Activated CD8-positive, alpha-beta T cell treated with anti-CD3 and anti-CD28 coated beads for 36 hours (primary cell): ENCODE measurements at regions not wholly inside any gene's neighbourhood (a gene's known extent, or its start where the extent isn't known, plus 50 kb on each side); places are given as distances from the start of the nearest gene placed in this dataset.

Experiments used
- ATAC-seq: fragments of 200-7000 bp; cut with Tn5 transposase; one replicate; pipeline ENCODE4 v1.10.0; 2021; ENCODE audit warnings: mild to moderate bottlenecking, moderate library complexity
- CTCF ChIA-PET: fragments of 350-600 bp; sonication (Branson Sonifier 250); formaldehyde crosslinking; loops from one replicate; lab custom pipeline; 2021; ENCODE audit warnings: antibody characterized with exemption; lab: Charles Lee
- POLR2A ChIA-PET: fragments of 350-600 bp; sonication (Branson Sonifier 250); formaldehyde crosslinking; loops from one replicate; lab custom pipeline; 2021; ENCODE audit warnings: antibody characterized with exemption; lab: Charles Lee
- DNase-seq: peaks from one replicate; pipeline ENCODE4 v3.0.0-alpha.2; 2020
- H3K27ac Mint-ChIP-seq: one replicate; pipeline ENCODE4 v1.8.0; 2021; ENCODE audit warnings: mild to moderate bottlenecking, mixed read lengths
- H3K27me3 Mint-ChIP-seq: one replicate; pipeline ENCODE4 v1.8.0; 2021; ENCODE audit warnings: mixed read lengths
- H3K36me3 Mint-ChIP-seq: one replicate; pipeline ENCODE4 v1.8.0; 2021; ENCODE audit warnings: low read depth, mixed read lengths
- H3K4me1 Mint-ChIP-seq: one replicate; pipeline ENCODE4 v1.8.0; 2021; ENCODE audit warnings: low read depth, mixed read lengths
- H3K4me3 Mint-ChIP-seq: one replicate; pipeline ENCODE4 v1.8.0; 2021; ENCODE audit warnings: mild to moderate bottlenecking, moderate library complexity, mixed read lengths
- H3K9me3 Mint-ChIP-seq: one replicate; pipeline ENCODE4 v1.8.0; 2021; ENCODE audit warnings: mixed read lengths
- CTCF ChIP-seq: fragments of 200-600 bp; IDR thresholded peaks from one replicate; pipeline ENCODE4 v1.8.0; 2022; ENCODE audit warnings: antibody characterized with exemption, mild to moderate bottlenecking
- intact Hi-C: fragments of 100-400 bp; cut with micrococcal nuclease; formaldehyde crosslinking; loops from one replicate; pipeline ENCODE4 v1.10.0; 2022

DNA sequence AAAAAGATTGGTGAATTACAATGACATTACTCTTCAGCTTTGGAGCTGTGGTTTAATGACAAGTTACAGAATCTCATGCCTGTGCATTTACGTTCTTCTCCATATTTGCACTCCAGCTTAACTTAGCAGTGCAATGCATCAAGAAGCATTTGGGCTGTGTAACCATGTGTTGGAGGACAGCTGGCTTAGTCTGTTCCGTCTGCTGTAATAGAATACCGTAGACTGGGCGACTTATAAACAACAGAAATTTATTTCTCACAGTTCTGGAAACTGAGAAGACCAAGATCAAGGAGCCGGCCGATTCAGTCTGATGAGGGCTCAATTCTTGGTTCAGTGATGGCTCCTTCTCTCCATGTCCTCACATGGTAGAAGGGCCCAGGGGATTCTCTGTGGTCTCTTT is 943.5 kb downstream of the BCL11B start:
- intact Hi-C loops: no loop called here
- DNase-seq (no peak), ATAC-seq (no peak)
- H3K36me3 Mint-ChIP-seq: no peaks in the 10 kb centered on the region
- no peaks in the 10 kb centered on the region for H3K4me1 Mint-ChIP-seq
- no peak overlapping the region for H3K4me3 Mint-ChIP-seq
- no peaks in the 10 kb centered on the region for H3K27me3 Mint-ChIP-seq
- peaks cover 6% of the 10 kb centered on the region for H3K9me3 Mint-ChIP-seq
- TF ChIP-seq CTCF: no peak
- ChIA-PET CTCF (no interaction called here), POLR2A (no interaction called here)
- no peak overlapping the region for H3K27ac Mint-ChIP-seq

GRCh38 chr14:98334186-98334585 is 937.8 kb downstream of the BCL11B start:
- TF ChIP-seq CTCF: no peak
- Mint-ChIP-seq H3K9me3 (peaks cover 4% of the 10 kb centered on the region), H3K36me3 (no peaks in the 10 kb centered on the region), H3K4me1 (no peaks in the 10 kb centered on the region), H3K4me3 (no peak overlapping the region), H3K27ac (no peak overlapping the region), H3K27me3 (no peaks in the 10 kb centered on the region)
- ChIA-PET CTCF (no interaction called here), POLR2A (no interaction called here)
- ATAC-seq: no peak
- intact Hi-C loops: no loop called here
- no peak for DNase-seq

DNA sequence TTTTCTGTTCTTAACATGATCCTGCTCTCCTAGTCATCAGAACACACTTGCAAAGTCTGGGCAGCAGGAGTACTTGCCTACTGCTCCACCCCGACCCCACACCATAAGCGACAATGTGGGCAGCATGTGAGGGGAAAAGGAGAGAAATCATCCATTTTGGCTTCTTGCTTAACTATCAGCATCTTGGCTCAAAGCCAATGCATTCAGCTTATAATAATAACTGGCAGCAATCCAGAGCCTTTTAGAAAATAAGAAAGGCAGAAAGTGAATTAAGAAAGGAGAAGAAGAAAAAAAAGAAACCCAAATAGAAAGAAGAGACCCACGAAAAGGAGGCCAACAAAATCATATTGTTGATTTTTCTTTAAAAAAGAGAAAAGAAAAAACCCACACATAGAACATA is 930.8 kb downstream of the BCL11B start:
- ChIA-PET CTCF (no interaction called here), POLR2A (no interaction called here)
- Mint-ChIP-seq H3K4me1 (no peaks in the 10 kb centered on the region), H3K9me3 (no peaks in the 10 kb centered on the region), H3K27ac (no peak overlapping the region), H3K4me3 (no peak overlapping the region), H3K36me3 (peaks cover 2% of the 10 kb centered on the region), H3K27me3 (no peaks in the 10 kb centered on the region)
- TF ChIP-seq CTCF: no peak
- DNase-seq: no peak
- intact Hi-C loops: no loop called here
- ATAC-seq: no peak

DNA sequence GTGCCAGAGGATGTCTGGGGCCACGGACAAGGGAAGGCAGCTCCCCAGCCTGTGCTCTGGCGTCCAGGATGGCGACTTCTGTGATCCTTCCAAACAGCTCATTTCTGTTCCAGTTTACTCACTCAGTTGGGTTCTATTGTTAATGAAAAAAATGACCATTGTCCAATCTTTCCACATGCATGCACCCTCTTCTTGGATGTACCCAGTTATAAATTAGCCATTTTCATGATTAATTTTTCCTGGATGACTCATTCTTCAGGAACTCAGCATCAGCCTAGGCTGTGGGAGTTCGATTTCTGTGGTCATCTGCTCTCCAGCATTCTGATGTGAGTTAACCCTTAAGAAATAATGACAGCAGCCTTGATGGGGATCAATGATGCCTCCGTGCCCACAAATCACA is 926.8 kb downstream of the BCL11B start:
- CTCF ChIA-PET: no interaction called here
- H3K27me3 Mint-ChIP-seq: no peaks in the 10 kb centered on the region
- no peak for ATAC-seq
- intact Hi-C loops: no loop called here
- H3K9me3 Mint-ChIP-seq: no peaks in the 10 kb centered on the region
- no peak overlapping the region for H3K4me3 Mint-ChIP-seq
- no peak overlapping the region for H3K27ac Mint-ChIP-seq
- DNase-seq: no peak
- TF ChIP-seq CTCF: no peak
- H3K4me1 Mint-ChIP-seq: peaks cover 2% of the 10 kb centered on the region
- H3K36me3 Mint-ChIP-seq: peaks cover 2% of the 10 kb centered on the region
- POLR2A ChIA-PET: interaction anchor here (0.9 kb wide), 1 partner anchor 23 kb away, joined by 3 read pairs; no protein-coding TSS in a partner anchor

DNA sequence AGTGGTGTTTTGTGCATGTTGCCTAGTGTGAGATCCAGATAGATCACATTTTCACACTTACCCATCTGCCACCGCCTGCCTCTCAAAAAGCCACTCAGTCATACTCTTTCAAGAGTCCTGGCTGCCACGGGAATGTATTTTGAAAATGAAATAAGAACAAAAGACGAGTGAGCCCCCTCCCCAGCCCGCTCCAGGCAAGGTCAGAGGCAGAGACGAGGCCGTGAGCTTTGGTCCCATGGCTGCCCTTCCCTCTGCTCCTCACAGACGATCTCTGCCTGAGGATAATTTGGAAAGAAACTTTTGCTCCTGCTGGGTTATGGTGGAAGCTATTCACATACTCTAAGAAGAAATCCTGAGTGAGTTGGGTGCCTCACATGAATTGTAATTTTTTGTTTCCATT is 924.3 kb downstream of the BCL11B start:
- DNase-seq: no peak
- intact Hi-C loops: no loop called here
- Mint-ChIP-seq H3K4me3 (no peak overlapping the region), H3K4me1 (peaks cover 7% of the 10 kb centered on the region), H3K9me3 (no peaks in the 10 kb centered on the region), H3K27me3 (no peaks in the 10 kb centered on the region), H3K27ac (no peak overlapping the region), H3K36me3 (peaks cover 2% of the 10 kb centered on the region)
- no peak for TF ChIP-seq CTCF
- CTCF ChIA-PET: no interaction called here
- no peak for ATAC-seq
- POLR2A ChIA-PET: interaction anchor here (0.8 kb wide), 1 partner anchor 60 kb away, joined by 6 read pairs; no protein-coding TSS in a partner anchor
